ENCODE measurements at regions not wholly inside any gene's neighbourhood (a gene's known extent, or its start where the extent isn't known, plus 50 kb on each side); places are given as distances from the start of the nearest gene placed in this dataset.
A peak's percentile ranks its signal among the peaks of the same experiment; 100 is the strongest.

DNA sequence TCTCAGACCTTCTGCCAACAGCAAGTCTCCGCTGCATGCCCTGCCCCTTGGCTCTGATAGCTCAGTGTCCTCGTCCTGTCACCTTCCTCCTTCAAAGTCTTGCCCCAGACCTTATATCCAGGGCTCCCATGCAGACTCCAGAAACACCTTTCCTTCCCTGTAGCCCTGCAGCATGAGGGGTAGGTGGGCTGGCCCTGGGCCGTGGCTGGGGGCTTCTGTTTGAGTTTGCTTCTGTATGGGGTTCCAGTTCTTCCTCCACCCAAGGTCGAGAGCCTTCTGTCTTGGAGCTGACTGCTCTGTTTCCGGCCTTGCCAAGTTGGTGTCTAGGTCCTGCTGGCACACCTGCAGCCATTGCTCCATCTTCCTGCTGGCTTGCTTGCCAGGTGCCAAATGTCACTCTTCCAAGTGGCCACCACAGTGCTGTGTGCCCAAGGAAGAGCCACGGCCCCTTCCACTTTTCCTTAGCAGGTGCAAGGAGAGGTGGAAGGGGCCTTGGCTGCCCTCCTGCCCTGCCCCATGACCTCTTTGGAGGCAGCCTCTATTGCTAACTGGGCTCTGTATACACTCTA lies 74.8 kb upstream of the NECTIN1 start:
- 73 to 86% methylated on average over 6 of the region's 6 CpGs for WGBS, 2 donors
- Histone ChIP-seq H3K36me3 (ENCODE audit: control insufficient read depth in 2 of 2, insufficient read depth in 2 of 2, low read length in 1 of 2) (no peaks in the 10 kb centered on the region), H3K27me3 (ENCODE audit: control insufficient read depth in 1 of 2, insufficient read depth in 2 of 2, low read length in 2 of 2) (no peaks in the 10 kb centered on the region), H3K4me1 (ENCODE audit: control insufficient read depth in 2 of 2, insufficient read depth in 2 of 2, low read length in 1 of 2) (peaks cover 0 to 3% of the 10 kb centered on the region in 2 donors), H3K4me3 (ENCODE audit: low read depth in 1 of 2, low read length in 2 of 2) (no peak overlapping the region), H3K9me3 (ENCODE audit: control insufficient read depth in 2 of 2, insufficient read depth in 1 of 2, low read depth in 1 of 2, low read length in 1 of 2) (no peaks in the 10 kb centered on the region), H3K27ac (ENCODE audit: low read depth in 2 of 2, low read length in 1 of 2) (no peak overlapping the region)

DNA sequence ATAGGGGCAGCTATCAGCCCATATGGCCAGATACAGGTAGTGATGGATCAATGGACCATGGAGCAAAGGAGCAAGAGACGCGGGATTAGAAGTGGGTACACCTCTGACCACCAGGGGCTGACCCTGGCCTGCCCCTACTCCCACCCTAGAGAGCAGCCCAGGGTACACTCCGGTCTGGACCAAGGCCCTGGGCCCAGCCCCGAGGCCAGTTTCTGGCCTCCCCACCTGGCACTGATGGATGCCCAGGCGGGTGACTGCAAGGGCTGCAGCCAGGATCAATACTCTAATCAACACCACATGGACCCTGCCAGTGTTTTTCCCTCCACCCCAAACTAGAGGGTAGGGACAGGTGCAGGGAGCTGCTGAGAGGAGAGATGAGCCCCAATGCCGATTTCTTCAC lies 74.1 kb upstream of the NECTIN1 start:
- H3K9me3 ChIP-seq (ENCODE audit: control insufficient read depth in 2 of 2, insufficient read depth in 1 of 2, low read depth in 1 of 2, low read length in 1 of 2) = no peaks in the 10 kb centered on the region
- no peaks in the 10 kb centered on the region for H3K27me3 ChIP-seq (ENCODE audit: control insufficient read depth in 1 of 2, insufficient read depth in 2 of 2, low read length in 2 of 2)
- H3K4me3 ChIP-seq (ENCODE audit: low read depth in 1 of 2, low read length in 2 of 2) = no peak overlapping the region
- WGBS, 2 donors = 71 to 88% methylated on average over 6 of the region's 6 CpGs
- no peak overlapping the region for H3K27ac ChIP-seq (ENCODE audit: low read depth in 2 of 2, low read length in 1 of 2)
- no peaks in the 10 kb centered on the region for H3K36me3 ChIP-seq (ENCODE audit: control insufficient read depth in 2 of 2, insufficient read depth in 2 of 2, low read length in 1 of 2)
- H3K4me1 ChIP-seq (ENCODE audit: control insufficient read depth in 2 of 2, insufficient read depth in 2 of 2, low read length in 1 of 2) = peaks cover 0 to 3% of the 10 kb centered on the region in 2 donors

DNA sequence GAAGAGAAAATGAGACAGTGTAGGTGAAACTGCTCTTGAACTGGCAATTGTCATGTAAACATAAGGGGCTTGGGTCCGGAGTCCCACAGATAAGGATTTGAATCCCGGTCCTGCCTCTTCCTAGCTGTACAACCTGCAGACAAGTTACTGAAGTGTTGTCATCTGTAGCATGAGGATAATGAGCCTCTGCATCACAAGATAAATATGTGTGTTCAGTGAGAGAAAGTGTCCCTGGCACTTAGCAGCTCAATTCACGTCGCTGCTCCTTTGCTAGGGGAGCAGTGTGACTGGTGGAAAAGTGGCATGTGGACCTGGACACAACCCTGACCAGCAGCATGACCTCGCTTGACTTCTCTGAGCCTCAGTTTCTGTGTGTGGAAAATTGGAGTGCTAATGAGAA lies 73.7 kb upstream of the NECTIN1 start:
- WGBS, 2 donors = 76 to 90% methylated on average over 5 of the region's 5 CpGs

DNA sequence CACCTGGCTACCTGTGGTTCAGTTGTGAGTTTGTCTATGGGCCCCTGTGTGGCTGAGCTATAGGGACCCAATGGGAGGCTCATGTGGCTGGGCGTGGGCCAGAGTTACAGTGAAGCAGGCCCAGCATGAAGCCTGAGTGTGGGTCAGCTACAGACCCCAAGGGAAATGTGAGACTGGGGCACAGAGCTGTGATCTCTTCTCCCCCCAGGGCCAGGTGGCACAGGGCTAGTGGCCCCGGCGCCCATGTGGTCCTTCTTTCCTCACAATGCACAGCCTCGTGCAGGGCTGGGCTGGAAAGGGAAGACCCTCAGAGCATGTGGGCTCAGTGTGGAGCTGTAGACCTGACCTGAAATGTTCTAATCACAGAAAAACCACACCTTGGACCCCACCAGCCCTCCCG lies 71.6 kb upstream of the NECTIN1 start:
- no peak overlapping the region for H3K27ac ChIP-seq (ENCODE audit: low read depth in 2 of 2, low read length in 1 of 2)
- peaks cover 0 to 4% of the 10 kb centered on the region in 2 donors for H3K4me1 ChIP-seq (ENCODE audit: control insufficient read depth in 2 of 2, insufficient read depth in 2 of 2, low read length in 1 of 2)
- 92 to 93% methylated on average over 5 of the region's 5 CpGs for WGBS, 2 donors
- no peaks in the 10 kb centered on the region for H3K27me3 ChIP-seq (ENCODE audit: control insufficient read depth in 1 of 2, insufficient read depth in 2 of 2, low read length in 2 of 2)
- no peaks in the 10 kb centered on the region for H3K9me3 ChIP-seq (ENCODE audit: control insufficient read depth in 2 of 2, insufficient read depth in 1 of 2, low read depth in 1 of 2, low read length in 1 of 2)
- no peak overlapping the region for H3K4me3 ChIP-seq (ENCODE audit: low read depth in 1 of 2, low read length in 2 of 2)
- no peaks in the 10 kb centered on the region for H3K36me3 ChIP-seq (ENCODE audit: control insufficient read depth in 2 of 2, insufficient read depth in 2 of 2, low read length in 1 of 2)

More for the DNA sequence above, 73.7 kb upstream of the NECTIN1 start:
- Histone ChIP-seq H3K9me3 (ENCODE audit: control insufficient read depth in 2 of 2, insufficient read depth in 1 of 2, low read depth in 1 of 2, low read length in 1 of 2) (no peaks in the 10 kb centered on the region), H3K4me3 (ENCODE audit: low read depth in 1 of 2, low read length in 2 of 2) (no peak overlapping the region), H3K36me3 (ENCODE audit: control insufficient read depth in 2 of 2, insufficient read depth in 2 of 2, low read length in 1 of 2) (no peaks in the 10 kb centered on the region), H3K4me1 (ENCODE audit: control insufficient read depth in 2 of 2, insufficient read depth in 2 of 2, low read length in 1 of 2) (peaks cover 0 to 3% of the 10 kb centered on the region in 2 donors), H3K27me3 (ENCODE audit: control insufficient read depth in 1 of 2, insufficient read depth in 2 of 2, low read length in 2 of 2) (no peaks in the 10 kb centered on the region), H3K27ac (ENCODE audit: low read depth in 2 of 2, low read length in 1 of 2) (no peak overlapping the region)

DNA sequence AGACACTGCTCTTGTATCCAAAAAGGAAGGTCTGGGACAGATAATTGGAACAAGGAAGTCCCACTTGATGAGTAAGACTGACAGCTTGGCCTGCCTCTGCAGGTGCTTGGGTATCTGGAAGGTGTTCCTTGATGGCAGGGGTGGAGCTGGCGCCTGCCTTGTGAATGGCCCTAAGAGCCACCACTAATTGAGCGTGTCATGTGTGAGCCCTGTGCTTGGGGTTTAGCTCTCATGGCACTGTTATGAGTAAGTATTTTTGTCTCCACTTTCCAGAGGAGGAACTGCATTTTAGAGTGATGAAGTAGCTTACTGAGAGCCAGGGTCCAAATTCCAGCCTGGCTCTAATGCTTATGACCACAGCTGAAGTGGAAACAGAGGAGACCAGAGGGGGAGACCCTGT lies 71.2 kb upstream of the NECTIN1 start:
- H3K27ac ChIP-seq (ENCODE audit: low read depth in 2 of 2, low read length in 1 of 2) = no peak overlapping the region
- no peaks in the 10 kb centered on the region for H3K27me3 ChIP-seq (ENCODE audit: control insufficient read depth in 1 of 2, insufficient read depth in 2 of 2, low read length in 2 of 2)
- no peaks in the 10 kb centered on the region for H3K9me3 ChIP-seq (ENCODE audit: control insufficient read depth in 2 of 2, insufficient read depth in 1 of 2, low read depth in 1 of 2, low read length in 1 of 2)
- no peaks in the 10 kb centered on the region for H3K36me3 ChIP-seq (ENCODE audit: control insufficient read depth in 2 of 2, insufficient read depth in 2 of 2, low read length in 1 of 2)
- no peak overlapping the region for H3K4me3 ChIP-seq (ENCODE audit: low read depth in 1 of 2, low read length in 2 of 2)
- H3K4me1 ChIP-seq (ENCODE audit: control insufficient read depth in 2 of 2, insufficient read depth in 2 of 2, low read length in 1 of 2) = peaks cover 0 to 7% of the 10 kb centered on the region in 2 donors
- 55 to 64% methylated on average over 2 of the region's 2 CpGs for WGBS, 2 donors

DNA sequence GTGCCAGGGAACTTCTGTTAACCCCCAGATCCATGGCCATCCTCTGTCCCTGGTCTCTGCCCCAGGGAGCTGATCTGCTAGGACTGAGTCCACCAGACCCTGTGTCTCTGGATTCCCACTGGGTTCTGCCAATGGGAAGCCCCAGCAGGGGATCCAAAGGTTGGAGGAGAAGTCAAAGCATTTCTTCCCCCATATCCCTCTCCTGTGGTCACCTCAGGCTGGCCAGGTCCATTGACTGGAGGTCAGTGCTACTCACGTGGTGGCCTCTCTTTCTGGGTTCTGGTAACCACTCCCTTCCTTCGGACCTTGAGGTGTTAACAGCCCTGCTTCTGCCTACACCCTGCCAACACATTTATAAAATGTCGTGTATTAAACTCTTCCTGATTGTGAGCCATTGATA lies 69.7 kb upstream of the NECTIN1 start:
- Histone ChIP-seq H3K27me3 (ENCODE audit: control insufficient read depth in 1 of 2, insufficient read depth in 2 of 2, low read length in 2 of 2) (no peaks in the 10 kb centered on the region), H3K4me3 (ENCODE audit: low read depth in 1 of 2, low read length in 2 of 2) (no peak overlapping the region), H3K27ac (ENCODE audit: low read depth in 2 of 2, low read length in 1 of 2) (no peak overlapping the region), H3K9me3 (ENCODE audit: control insufficient read depth in 2 of 2, insufficient read depth in 1 of 2, low read depth in 1 of 2, low read length in 1 of 2) (no peaks in the 10 kb centered on the region), H3K36me3 (ENCODE audit: control insufficient read depth in 2 of 2, insufficient read depth in 2 of 2, low read length in 1 of 2) (no peaks in the 10 kb centered on the region), H3K4me1 (ENCODE audit: control insufficient read depth in 2 of 2, insufficient read depth in 2 of 2, low read length in 1 of 2) (peaks cover 0 to 11% of the 10 kb centered on the region in 2 donors)
- 79 to 82% methylated on average over 3 of the region's 3 CpGs for WGBS, 2 donors

DNA sequence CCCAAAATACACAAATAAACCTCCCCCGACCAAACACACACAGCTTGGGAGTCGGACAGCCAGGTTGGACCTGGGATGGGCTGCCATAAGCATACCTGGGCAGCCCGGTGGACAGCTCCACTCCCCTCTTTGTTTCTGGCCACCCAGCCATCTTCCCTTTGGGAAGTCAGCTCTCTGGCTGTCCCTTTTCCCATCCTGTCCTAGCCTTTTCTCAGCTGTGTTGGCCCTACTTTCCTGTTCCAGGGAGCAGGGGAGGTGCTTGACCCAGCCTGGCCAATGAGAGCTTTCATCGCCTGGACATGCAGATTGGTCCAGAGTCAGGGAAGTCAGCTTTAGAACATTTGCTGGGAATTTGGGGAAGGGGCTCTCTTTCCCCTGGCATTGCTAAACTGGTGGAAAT lies 68.7 kb upstream of the NECTIN1 start:
- no peaks in the 10 kb centered on the region for H3K9me3 ChIP-seq (ENCODE audit: control insufficient read depth in 2 of 2, insufficient read depth in 1 of 2, low read depth in 1 of 2, low read length in 1 of 2)
- peaks cover 0 to 11% of the 10 kb centered on the region in 2 donors for H3K4me1 ChIP-seq (ENCODE audit: control insufficient read depth in 2 of 2, insufficient read depth in 2 of 2, low read length in 1 of 2)
- 77 to 86% methylated on average over 4 of the region's 4 CpGs for WGBS, 2 donors
- H3K4me3 ChIP-seq (ENCODE audit: low read depth in 1 of 2, low read length in 2 of 2) = no peak overlapping the region
- no peaks in the 10 kb centered on the region for H3K36me3 ChIP-seq (ENCODE audit: control insufficient read depth in 2 of 2, insufficient read depth in 2 of 2, low read length in 1 of 2)
- no peak overlapping the region for H3K27ac ChIP-seq (ENCODE audit: low read depth in 2 of 2, low read length in 1 of 2)
- no peaks in the 10 kb centered on the region for H3K27me3 ChIP-seq (ENCODE audit: control insufficient read depth in 1 of 2, insufficient read depth in 2 of 2, low read length in 2 of 2)

DNA sequence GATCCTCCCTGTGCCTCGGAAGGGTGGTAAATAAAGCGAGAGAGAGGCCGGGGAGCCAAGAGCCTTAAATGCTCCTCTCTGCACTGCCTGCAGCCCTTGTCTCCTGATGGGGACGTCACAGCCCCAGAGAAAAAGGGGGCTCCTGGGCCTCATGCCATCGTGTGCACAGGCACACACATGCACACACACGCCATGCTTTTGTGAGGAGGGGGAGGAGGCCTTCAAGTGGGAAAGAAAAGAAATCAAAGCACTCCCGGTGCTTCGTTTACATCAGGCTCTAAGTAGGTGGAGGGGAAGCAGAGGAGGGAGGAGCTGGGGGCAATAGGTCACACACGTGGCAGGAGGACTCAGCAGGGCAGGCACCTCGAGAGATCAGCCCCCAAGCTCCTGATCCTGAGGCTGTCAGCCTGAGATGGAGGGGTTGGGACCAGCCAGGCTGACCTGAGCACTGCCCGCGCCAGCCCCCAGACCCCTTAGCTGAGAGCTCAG lies 68.2 kb upstream of the NECTIN1 start:
- Histone ChIP-seq H3K27me3 (ENCODE audit: control insufficient read depth in 1 of 2, insufficient read depth in 2 of 2, low read length in 2 of 2) (no peaks in the 10 kb centered on the region), H3K9me3 (ENCODE audit: control insufficient read depth in 2 of 2, insufficient read depth in 1 of 2, low read depth in 1 of 2, low read length in 1 of 2) (no peaks in the 10 kb centered on the region), H3K4me3 (ENCODE audit: low read depth in 1 of 2, low read length in 2 of 2) (no peak overlapping the region), H3K27ac (ENCODE audit: low read depth in 2 of 2, low read length in 1 of 2) (no peak overlapping the region), H3K4me1 (ENCODE audit: control insufficient read depth in 2 of 2, insufficient read depth in 2 of 2, low read length in 1 of 2) (peaks cover 0 to 11% of the 10 kb centered on the region in 2 donors), H3K36me3 (ENCODE audit: control insufficient read depth in 2 of 2, insufficient read depth in 2 of 2, low read length in 1 of 2) (no peaks in the 10 kb centered on the region)
- 44 to 48% methylated on average over 12 of the region's 12 CpGs for WGBS, 2 donors

DNA sequence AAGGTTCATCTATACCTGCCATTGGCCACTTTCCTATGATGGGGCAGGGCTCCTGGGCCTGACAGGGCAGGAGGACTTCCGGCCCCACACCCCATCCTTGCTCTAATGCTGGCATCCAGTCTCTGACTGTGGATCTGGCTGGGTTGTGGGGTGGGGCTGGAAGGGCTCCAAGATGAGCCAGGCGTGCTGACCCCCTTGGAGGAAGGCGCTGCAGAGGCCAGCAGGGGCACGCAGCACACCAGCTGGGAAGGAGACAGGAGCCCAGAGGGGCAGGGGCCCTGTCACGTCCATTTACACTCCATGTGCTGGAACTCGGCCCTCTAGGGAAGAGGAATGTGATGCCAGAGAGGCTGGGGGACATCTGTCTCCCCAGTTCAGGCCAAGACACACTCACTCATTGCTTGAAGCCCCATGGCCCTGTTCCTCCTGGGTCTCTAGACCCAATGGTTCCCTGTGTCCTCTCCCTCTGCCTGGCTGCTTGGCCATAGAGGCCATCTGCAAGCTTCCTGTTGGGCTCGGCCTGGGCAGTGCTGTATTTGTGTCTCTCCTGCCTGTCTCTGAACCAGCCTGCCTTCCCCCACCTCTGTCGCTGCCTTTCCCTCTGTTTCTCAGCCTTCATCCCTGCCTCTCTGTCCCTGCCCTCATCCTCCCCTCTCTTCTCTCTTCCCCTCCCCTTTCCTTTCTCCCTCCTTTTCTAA lies 67.5 kb upstream of the NECTIN1 start:
- Histone ChIP-seq H3K4me3 (ENCODE audit: low read depth in 1 of 2, low read length in 2 of 2) (no peak overlapping the region), H3K27ac (ENCODE audit: low read depth in 2 of 2, low read length in 1 of 2) (no peak overlapping the region), H3K27me3 (ENCODE audit: control insufficient read depth in 1 of 2, insufficient read depth in 2 of 2, low read length in 2 of 2) (no peaks in the 10 kb centered on the region), H3K9me3 (ENCODE audit: control insufficient read depth in 2 of 2, insufficient read depth in 1 of 2, low read depth in 1 of 2, low read length in 1 of 2) (no peaks in the 10 kb centered on the region), H3K36me3 (ENCODE audit: control insufficient read depth in 2 of 2, insufficient read depth in 2 of 2, low read length in 1 of 2) (no peaks in the 10 kb centered on the region), H3K4me1 (ENCODE audit: control insufficient read depth in 2 of 2, insufficient read depth in 2 of 2, low read length in 1 of 2) (peaks cover 0 to 11% of the 10 kb centered on the region in 2 donors)
- WGBS, 2 donors = 76% methylated on average over 8 of the region's 8 CpGs

DNA sequence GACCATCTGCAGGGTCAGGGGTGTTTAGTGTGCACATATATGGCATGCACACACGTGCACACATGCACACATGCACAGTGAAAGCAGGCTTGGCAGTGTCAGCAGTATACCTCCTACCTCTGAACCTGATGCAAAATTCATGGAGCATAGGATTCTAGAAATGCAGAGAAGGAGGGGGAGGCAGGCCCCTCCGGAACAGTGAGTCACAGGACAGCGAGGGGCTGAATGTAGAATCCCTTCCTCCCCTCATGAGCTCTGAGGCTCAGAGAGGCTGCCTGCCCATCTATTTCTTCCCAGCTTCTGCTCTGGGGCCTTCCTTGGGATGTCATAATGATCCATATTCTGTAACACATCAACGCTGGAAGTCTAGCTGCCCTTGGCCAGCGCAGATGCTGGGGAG lies 66.7 kb upstream of the NECTIN1 start:
- H3K4me1 ChIP-seq (ENCODE audit: control insufficient read depth in 2 of 2, insufficient read depth in 2 of 2, low read length in 1 of 2) = peaks cover 0 to 15% of the 10 kb centered on the region in 2 donors
- 90 to 95% methylated on average over 5 of the region's 5 CpGs for WGBS, 2 donors
- H3K27ac ChIP-seq (ENCODE audit: low read depth in 2 of 2, low read length in 1 of 2) = peak overlapping the region in 1 of 2 donors; percentile 17
- no peaks in the 10 kb centered on the region for H3K36me3 ChIP-seq (ENCODE audit: control insufficient read depth in 2 of 2, insufficient read depth in 2 of 2, low read length in 1 of 2)
- H3K27me3 ChIP-seq (ENCODE audit: control insufficient read depth in 1 of 2, insufficient read depth in 2 of 2, low read length in 2 of 2) = no peaks in the 10 kb centered on the region
- H3K9me3 ChIP-seq (ENCODE audit: control insufficient read depth in 2 of 2, insufficient read depth in 1 of 2, low read depth in 1 of 2, low read length in 1 of 2) = no peaks in the 10 kb centered on the region
- no peak overlapping the region for H3K4me3 ChIP-seq (ENCODE audit: low read depth in 1 of 2, low read length in 2 of 2)
